ENCODE measurements at regions not wholly inside any gene's neighbourhood (a gene's known extent, or its start where the extent isn't known, plus 50 kb on each side); places are given as distances from the start of the nearest gene placed in this dataset.

GRCh38 chr3:71876135-71877105 lies 91.5 kb upstream of the PROK2 start:
- Histone ChIP-seq H3K9me3 (no peaks in the 10 kb centered on the region), H3K4me3 (no peak overlapping the region), H3K27me3 (no peaks in the 10 kb centered on the region), H3K4me1 (no peaks in the 10 kb centered on the region), H3K36me3 (no peaks in the 10 kb centered on the region), H3K27ac (no peak overlapping the region)
- intact Hi-C loops (cut with DNase I; ENCODE audit: low total_unique reads) = loop anchor here (10.0 kb wide), 1 partner anchor 948 kb away; no protein-coding TSS in a partner anchor
- no peak for TF ChIP-seq CTCF (IDR thresholded peaks at IDR 0.05)
- TF ChIP-seq POLR2A (IDR thresholded peaks at IDR 0.05) = no peak
- no peak for DNase-seq

- peak; percentile 73 to 84 (median 78) for TF ChIP-seq CTCF (IDR thresholded peaks at IDR 0.05)
- no peak for TF ChIP-seq POLR2A (IDR thresholded peaks at IDR 0.05)
Observed at GRCh38 chr3:71875461-71875947, 90.6 kb upstream of the PROK2 start.

GRCh38 chr3:71874618-71875017 lies 89.7 kb upstream of the PROK2 start:
- Histone ChIP-seq H3K4me1 (no peaks in the 10 kb centered on the region), H3K36me3 (no peaks in the 10 kb centered on the region), H3K4me3 (no peak overlapping the region), H3K27ac (no peak overlapping the region), H3K27me3 (no peaks in the 10 kb centered on the region), H3K9me3 (no peaks in the 10 kb centered on the region)
- intact Hi-C loops (cut with DNase I; ENCODE audit: low total_unique reads) = loop anchor here (10.0 kb wide), 1 partner anchor 950 kb away; no protein-coding TSS in a partner anchor
- DNase-seq = no peak
- TF ChIP-seq POLR2A (IDR thresholded peaks at IDR 0.05) (no peak), CTCF (IDR thresholded peaks at IDR 0.05) (no peak)

More at GRCh38 chr3:71875461-71875947, 90.6 kb upstream of the PROK2 start:
- Histone ChIP-seq H3K4me3 (no peak overlapping the region), H3K27me3 (no peaks in the 10 kb centered on the region), H3K36me3 (no peaks in the 10 kb centered on the region), H3K9me3 (no peaks in the 10 kb centered on the region), H3K4me1 (no peaks in the 10 kb centered on the region), H3K27ac (no peak overlapping the region)
- intact Hi-C loops (cut with DNase I; ENCODE audit: low total_unique reads) = loop anchor here (10.0 kb wide), 1 partner anchor 949 kb away; no protein-coding TSS in a partner anchor
- peak; percentile 62 to 75 for DNase-seq

GRCh38 chr3:71873093-71873611 lies 88.2 kb upstream of the PROK2 start:
- no peaks in the 10 kb centered on the region for H3K36me3 ChIP-seq
- no peak for DNase-seq
- H3K4me3 ChIP-seq = no peak overlapping the region
- no peaks in the 10 kb centered on the region for H3K9me3 ChIP-seq
- TF ChIP-seq POLR2A (IDR thresholded peaks at IDR 0.05) (no peak), CTCF (IDR thresholded peaks at IDR 0.05) (no peak)
- no peaks in the 10 kb centered on the region for H3K4me1 ChIP-seq
- intact Hi-C loops (cut with DNase I; ENCODE audit: low total_unique reads) = loop anchor here (10.0 kb wide), 1 partner anchor 952 kb away; no protein-coding TSS in a partner anchor
- no peak overlapping the region for H3K27ac ChIP-seq
- no peaks in the 10 kb centered on the region for H3K27me3 ChIP-seq

GRCh38 chr3:71872256-71872655 lies 87.3 kb upstream of the PROK2 start:
- Histone ChIP-seq H3K4me3 (no peak overlapping the region), H3K9me3 (no peaks in the 10 kb centered on the region), H3K27me3 (no peaks in the 10 kb centered on the region), H3K36me3 (no peaks in the 10 kb centered on the region), H3K27ac (no peak overlapping the region), H3K4me1 (no peaks in the 10 kb centered on the region)
- DNase-seq = no peak
- intact Hi-C loops (cut with DNase I; ENCODE audit: low total_unique reads) = loop anchor here (10.0 kb wide), 1 partner anchor 953 kb away; no protein-coding TSS in a partner anchor
- TF ChIP-seq POLR2A (IDR thresholded peaks at IDR 0.05) (no peak), CTCF (IDR thresholded peaks at IDR 0.05) (no peak)
